GM18951 (cell line): ENCODE measurements at regions not wholly inside any gene's neighbourhood (a gene's known extent, or its start where the extent isn't known, plus 50 kb on each side); places are given as distances from the start of the nearest gene placed in this dataset.
"Not testable (repeated sequence)": the region's sequence is repeated elsewhere in the genome, so short reads cannot be mapped to it uniquely, and the experiment has no call there.

ENCODE experiments used
- POLR2A ChIP-seq: IDR thresholded peaks from 4 replicates; pipeline ENCODE4 v1.6.1; 2011; ENCODE audit warnings: mild to moderate bottlenecking; ENCODE audit not compliant: insufficient read length, insufficient read depth; ENCODE audit errors: extremely low read depth
- in situ Hi-C: fragments of 300-500 bp; cut with MboI; formaldehyde crosslinking; loops from one replicate; pipeline ENCODE4 v1.12.0; 2022; ENCODE audit warnings: low sequenced_read_pairs, mixed read lengths, inconsistent platforms; ENCODE audit not compliant: unreplicated experiment

- in situ Hi-C loops: no loop called here
- no peak for TF ChIP-seq POLR2A
These were observed 197.5 kb downstream of the BUB3 start for GRCh38 chr10:123351715-123352114.

- in situ Hi-C loops: no loop called here
- TF ChIP-seq POLR2A: no peak
These were observed 200.3 kb downstream of the BUB3 start for GRCh38 chr10:123354521-123354920.

GRCh38 chr10:123355748-123356481, 201.7 kb downstream of the BUB3 start:
- in situ Hi-C loops: no loop called here
- TF ChIP-seq POLR2A: no peak

- no peak for TF ChIP-seq POLR2A
- in situ Hi-C loops: no loop called here
These were observed 202.6 kb downstream of the BUB3 start for GRCh38 chr10:123356799-123357198.

GRCh38 chr10:123357421-123357930, 203.3 kb downstream of the BUB3 start:
- in situ Hi-C loops: no loop called here

GRCh38 chr10:123359539-123359938, 205.3 kb downstream of the BUB3 start:
- TF ChIP-seq POLR2A: no peak
- in situ Hi-C loops: no loop called here

More at GRCh38 chr10:123357421-123357930, 203.3 kb downstream of the BUB3 start:
- no peak for TF ChIP-seq POLR2A

- in situ Hi-C loops: no loop called here
- TF ChIP-seq POLR2A: no peak
These were observed 207.6 kb downstream of the BUB3 start for GRCh38 chr10:123361832-123362231.

GRCh38 chr10:123367195-123367594, 213.0 kb downstream of the BUB3 start:
- no peak for TF ChIP-seq POLR2A
- in situ Hi-C loops: no loop called here

- in situ Hi-C loops: not testable (repeated sequence)
These were observed 217.4 kb downstream of the BUB3 start for GRCh38 chr10:123371626-123372025.

- in situ Hi-C loops: no loop called here
These were observed 219.4 kb downstream of the BUB3 start for GRCh38 chr10:123373591-123373990.

GRCh38 chr10:123375097-123375496, 220.9 kb downstream of the BUB3 start:
- in situ Hi-C loops: no loop called here

More at GRCh38 chr10:123373591-123373990, 219.4 kb downstream of the BUB3 start:
- TF ChIP-seq POLR2A: no peak

GRCh38 chr10:123375738-123376137, 221.5 kb downstream of the BUB3 start:
- in situ Hi-C loops: no loop called here
- no peak for TF ChIP-seq POLR2A

More at GRCh38 chr10:123375097-123375496, 220.9 kb downstream of the BUB3 start:
- TF ChIP-seq POLR2A: no peak

GRCh38 chr10:123377883-123378282, 223.7 kb downstream of the BUB3 start:
- no peak for TF ChIP-seq POLR2A
- in situ Hi-C loops: no loop called here

GRCh38 chr10:123378302-123378701, 224.1 kb downstream of the BUB3 start:
- in situ Hi-C loops: no loop called here
- TF ChIP-seq POLR2A: no peak
